ENCODE measurements at regions not wholly inside any gene's neighbourhood (a gene's known extent, or its start where the extent isn't known, plus 50 kb on each side); places are given as distances from the start of the nearest gene placed in this dataset.

DNA sequence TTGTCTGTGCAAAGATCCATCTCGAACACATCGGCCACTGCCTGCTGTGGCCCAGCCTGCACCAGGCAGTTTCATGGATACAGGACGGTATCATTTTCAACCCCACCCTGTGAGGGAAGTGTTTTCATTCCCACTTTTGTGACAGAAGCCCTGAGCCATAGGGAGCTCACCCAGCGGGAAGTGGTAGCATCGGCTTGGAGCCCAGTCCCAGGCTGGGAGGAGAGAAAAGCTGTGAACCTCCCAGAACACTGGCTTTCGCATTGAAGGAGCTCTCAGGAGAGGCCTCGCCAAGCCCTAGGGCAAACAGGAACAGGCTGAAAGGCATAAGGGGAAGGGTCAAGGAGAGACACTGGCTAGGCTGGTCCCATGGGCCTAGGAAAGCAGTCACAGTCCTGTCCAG lies 166.1 kb downstream of the TFCP2L1 start:
- Histone ChIP-seq H3K27ac (ENCODE audit: poor library complexity, severe bottlenecking) (no peak overlapping the region), H3K4me1 (ENCODE audit: insufficient read depth, poor library complexity, severe bottlenecking) (no peaks in the 10 kb centered on the region), H3K9me3 (ENCODE audit: severe bottlenecking) (no peaks in the 10 kb centered on the region), H3K4me3 (ENCODE audit: severe bottlenecking) (no peak overlapping the region), H3K36me3 (ENCODE audit: low read depth) (no peaks in the 10 kb centered on the region), H3K27me3 (ENCODE audit: insufficient read depth, poor library complexity, severe bottlenecking) (no peaks in the 10 kb centered on the region)
- ATAC-seq (ENCODE audit: low read depth) (no peak), DNase-seq (ENCODE audit: low spot score) (no peak)
- no peak for TF ChIP-seq CTCF (IDR thresholded peaks at IDR 0.05; ENCODE audit: poor library complexity, severe bottlenecking)

DNA sequence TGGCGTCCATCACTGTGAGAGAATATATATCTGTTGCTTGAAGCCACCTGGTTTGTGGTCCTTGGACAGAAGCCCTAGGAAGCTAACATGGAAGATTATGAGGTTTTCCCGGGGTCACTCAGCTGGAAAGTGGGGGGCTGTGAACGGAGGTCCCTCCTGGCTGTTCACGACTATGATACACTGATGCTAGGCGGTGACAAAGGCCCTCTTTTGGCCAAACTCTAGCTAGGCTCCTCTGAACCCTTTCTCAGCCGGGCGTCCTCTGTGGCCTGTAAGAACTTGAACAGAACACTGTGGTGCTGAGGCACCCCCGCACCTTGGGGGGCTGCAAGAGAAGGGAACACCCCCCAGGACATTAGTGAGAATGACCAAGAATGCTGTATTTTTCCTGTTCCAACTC lies 164.6 kb downstream of the TFCP2L1 start:
- H3K9me3 ChIP-seq (ENCODE audit: severe bottlenecking) = no peaks in the 10 kb centered on the region
- no peaks in the 10 kb centered on the region for H3K4me1 ChIP-seq (ENCODE audit: insufficient read depth, poor library complexity, severe bottlenecking)
- ATAC-seq (ENCODE audit: low read depth) (no peak), DNase-seq (ENCODE audit: low spot score) (no peak)
- H3K27ac ChIP-seq (ENCODE audit: poor library complexity, severe bottlenecking) = no peak overlapping the region
- no peaks in the 10 kb centered on the region for H3K36me3 ChIP-seq (ENCODE audit: low read depth)
- no peak for TF ChIP-seq CTCF (IDR thresholded peaks at IDR 0.05; ENCODE audit: poor library complexity, severe bottlenecking)
- no peaks in the 10 kb centered on the region for H3K27me3 ChIP-seq (ENCODE audit: insufficient read depth, poor library complexity, severe bottlenecking)
- no peak overlapping the region for H3K4me3 ChIP-seq (ENCODE audit: severe bottlenecking)

GRCh38 chr2:121120991-121121390 lies 164.0 kb downstream of the TFCP2L1 start:
- H3K4me3 ChIP-seq (ENCODE audit: severe bottlenecking) = no peak overlapping the region
- TF ChIP-seq CTCF (IDR thresholded peaks at IDR 0.05; ENCODE audit: poor library complexity, severe bottlenecking) = no peak
- H3K27me3 ChIP-seq (ENCODE audit: insufficient read depth, poor library complexity, severe bottlenecking) = no peaks in the 10 kb centered on the region
- H3K36me3 ChIP-seq (ENCODE audit: low read depth) = no peaks in the 10 kb centered on the region
- H3K27ac ChIP-seq (ENCODE audit: poor library complexity, severe bottlenecking) = no peak overlapping the region
- H3K9me3 ChIP-seq (ENCODE audit: severe bottlenecking) = no peaks in the 10 kb centered on the region
- DNase-seq (ENCODE audit: low spot score) = no peak
- H3K4me1 ChIP-seq (ENCODE audit: insufficient read depth, poor library complexity, severe bottlenecking) = no peaks in the 10 kb centered on the region
- ATAC-seq (ENCODE audit: low read depth) = no peak

- no peaks in the 10 kb centered on the region for H3K27me3 ChIP-seq (ENCODE audit: insufficient read depth, poor library complexity, severe bottlenecking)
- H3K27ac ChIP-seq (ENCODE audit: poor library complexity, severe bottlenecking) = no peak overlapping the region
- no peaks in the 10 kb centered on the region for H3K36me3 ChIP-seq (ENCODE audit: low read depth)
- TF ChIP-seq CTCF (IDR thresholded peaks at IDR 0.05; ENCODE audit: poor library complexity, severe bottlenecking) = no peak
- DNase-seq (ENCODE audit: low spot score) (no peak), ATAC-seq (ENCODE audit: low read depth) (no peak)
- no peaks in the 10 kb centered on the region for H3K4me1 ChIP-seq (ENCODE audit: insufficient read depth, poor library complexity, severe bottlenecking)
- no peak overlapping the region for H3K4me3 ChIP-seq (ENCODE audit: severe bottlenecking)
- H3K9me3 ChIP-seq (ENCODE audit: severe bottlenecking) = no peaks in the 10 kb centered on the region
These were observed 163.3 kb downstream of the TFCP2L1 start for GRCh38 chr2:121121661-121122060.

DNA sequence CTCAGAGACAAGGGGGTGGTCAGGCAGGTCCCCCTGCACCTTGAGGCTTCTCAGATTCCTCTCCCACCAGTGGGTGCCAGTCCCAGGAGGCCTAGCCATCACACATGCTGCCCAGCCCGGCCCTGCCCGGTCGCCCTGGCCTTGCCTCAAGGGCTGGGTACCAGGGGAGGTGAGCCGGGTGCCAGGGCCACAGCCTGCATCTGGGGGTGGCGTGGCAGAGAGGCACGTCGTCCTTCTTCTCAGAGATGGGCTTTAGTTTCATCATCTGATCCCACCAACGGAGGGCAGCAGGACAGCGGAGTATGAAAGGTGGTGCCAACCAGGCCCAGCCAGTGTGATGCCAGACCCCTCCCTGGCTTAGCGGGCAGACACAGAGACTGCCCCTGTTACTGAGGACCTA lies 161.7 kb downstream of the TFCP2L1 start:
- no peaks in the 10 kb centered on the region for H3K36me3 ChIP-seq (ENCODE audit: low read depth)
- H3K9me3 ChIP-seq (ENCODE audit: severe bottlenecking) = no peaks in the 10 kb centered on the region
- no peak overlapping the region for H3K4me3 ChIP-seq (ENCODE audit: severe bottlenecking)
- TF ChIP-seq CTCF (IDR thresholded peaks at IDR 0.05; ENCODE audit: poor library complexity, severe bottlenecking) = no peak
- H3K27me3 ChIP-seq (ENCODE audit: insufficient read depth, poor library complexity, severe bottlenecking) = no peaks in the 10 kb centered on the region
- H3K27ac ChIP-seq (ENCODE audit: poor library complexity, severe bottlenecking) = no peak overlapping the region
- no peak for ATAC-seq (ENCODE audit: low read depth)
- DNase-seq (ENCODE audit: low spot score) = no peak
- H3K4me1 ChIP-seq (ENCODE audit: insufficient read depth, poor library complexity, severe bottlenecking) = no peaks in the 10 kb centered on the region

All from RWPE2 (cell line).